Ovary (tissue), 7 donors: ENCODE measurements at regions not wholly inside any gene's neighbourhood (a gene's known extent, or its start where the extent isn't known, plus 50 kb on each side); places are given as distances from the start of the nearest gene placed in this dataset.

Source experiments
- DNase-seq, 5 donors: peaks; one replicate each; pipeline ENCODE4 v3.0.0-alpha.2; 2019 to 2020
- H3K27ac ChIP-seq, 2 donors: fragments of 200-600 bp; one replicate each; pipeline versions ENCODE4 v1.5.1 to v1.8.0; 2019 to 2022
- H3K27me3 ChIP-seq: fragments of 200-600 bp; one replicate; pipeline ENCODE4 v1.8.0; 2022
- H3K36me3 ChIP-seq: fragments of 200-600 bp; sonication (generic); one replicate; pipeline ENCODE4 v1.5.1; 2019
- H3K4me1 ChIP-seq: one replicate; pipeline ENCODE4 v1.8.1; 2013; ENCODE audit warnings: mild to moderate bottlenecking, moderate library complexity; ENCODE audit not compliant: insufficient read depth
- H3K4me3 ChIP-seq: fragments of 200-600 bp; sonication (generic); one replicate; pipeline ENCODE4 v1.5.1; 2017
- H3K9me3 ChIP-seq, 2 donors: fragments of 200-600 bp in 1 of 2; sonication (generic) in 1 of 2; one replicate each; pipeline versions ENCODE4 v1.5.1 to v1.8.1; 2013 to 2019; ENCODE audit warnings: mild to moderate bottlenecking in 1 of 2, moderate library complexity in 1 of 2
- EP300 ChIP-seq: sonication (generic); formaldehyde crosslinking; IDR thresholded peaks from one replicate; pipeline ENCODE4 v1.6.1; 2017; ENCODE audit warnings: antibody characterized with exemption
- POLR2A ChIP-seq: fragments of 450-650 bp; IDR thresholded peaks from one replicate; pipeline ENCODE4 v1.6.1; 2017; ENCODE audit warnings: antibody characterized with exemption, mild to moderate bottlenecking, moderate library complexity
- WGBS, 3 donors: extraction: QIAGEN DNeasy Blood & Tissue Kit in 1 of 3; methylation state at CpG; one replicate each; pipeline versions ENCODE4 v1.1.5 to v1.1.7; 2013 to 2017; 5-methylcytosine and 5-hydroxymethylcytosine counted together
- intact Hi-C, 4 donors: fragments of 100-400 bp; cut with DNase I; formaldehyde crosslinking; loops; one replicate each; pipeline versions ENCODE4 v1.11.0 to v1.15.1; 2022 to 2023
- TF ChIP-seq, protein P1 (sequence below), 3 donors: fragments of 450-650 bp in 2 of 3; fragments of 200-600 bp in 1 of 3; IDR thresholded peaks; one replicate each; pipeline versions ENCODE4 v1.5.1 to v1.8.0; 2016 to 2022; ENCODE audit warnings: antibody characterized with exemption in 3 of 3, mild to moderate bottlenecking in 1 of 3
- donor health status: DM: no; HTN: no; CAD: no; lungs with moderate emphysema.
- donor health status: DM: no; HTN: no; CAD: no.
- donor health status: Bipolar disorder and iron deficiency.
- donor health status: DM: no; HTN: no; CAD: no.
- donor health status: DM: yes; HTN: yes; CAD: no.

DNA sequence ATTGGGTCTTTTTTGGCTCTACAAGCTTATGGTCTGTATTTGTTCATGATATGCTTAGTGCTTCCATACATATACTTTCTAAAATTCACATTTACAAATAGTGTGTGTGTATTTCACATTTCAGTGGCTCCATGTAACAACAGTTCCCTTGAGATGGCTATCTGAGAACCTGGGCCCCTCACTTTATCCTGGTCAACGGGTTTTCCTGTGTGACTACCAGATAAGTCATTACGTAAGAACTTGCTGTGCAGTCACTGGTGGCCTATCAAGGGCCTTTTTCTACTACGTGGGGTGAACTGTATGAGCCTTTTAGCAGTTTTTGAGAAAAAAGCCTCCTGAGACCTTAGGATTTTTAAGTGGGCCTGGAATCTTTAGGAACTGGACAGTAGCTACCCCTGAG lies 454.1 kb downstream of the PCNX1 start:
- H3K27me3 ChIP-seq: no peaks in the 10 kb centered on the region
- no peaks in the 10 kb centered on the region for H3K9me3 ChIP-seq
- no peaks in the 10 kb centered on the region for H3K36me3 ChIP-seq
- 90 to 91% (median 91%) methylated on average over 3 of the region's 3 CpGs for WGBS, 3 donors
- intact Hi-C loops: no loop called here
- TF ChIP-seq, protein P1, sequence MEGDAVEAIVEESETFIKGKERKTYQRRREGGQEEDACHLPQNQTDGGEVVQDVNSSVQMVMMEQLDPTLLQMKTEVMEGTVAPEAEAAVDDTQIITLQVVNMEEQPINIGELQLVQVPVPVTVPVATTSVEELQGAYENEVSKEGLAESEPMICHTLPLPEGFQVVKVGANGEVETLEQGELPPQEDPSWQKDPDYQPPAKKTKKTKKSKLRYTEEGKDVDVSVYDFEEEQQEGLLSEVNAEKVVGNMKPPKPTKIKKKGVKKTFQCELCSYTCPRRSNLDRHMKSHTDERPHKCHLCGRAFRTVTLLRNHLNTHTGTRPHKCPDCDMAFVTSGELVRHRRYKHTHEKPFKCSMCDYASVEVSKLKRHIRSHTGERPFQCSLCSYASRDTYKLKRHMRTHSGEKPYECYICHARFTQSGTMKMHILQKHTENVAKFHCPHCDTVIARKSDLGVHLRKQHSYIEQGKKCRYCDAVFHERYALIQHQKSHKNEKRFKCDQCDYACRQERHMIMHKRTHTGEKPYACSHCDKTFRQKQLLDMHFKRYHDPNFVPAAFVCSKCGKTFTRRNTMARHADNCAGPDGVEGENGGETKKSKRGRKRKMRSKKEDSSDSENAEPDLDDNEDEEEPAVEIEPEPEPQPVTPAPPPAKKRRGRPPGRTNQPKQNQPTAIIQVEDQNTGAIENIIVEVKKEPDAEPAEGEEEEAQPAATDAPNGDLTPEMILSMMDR (IDR thresholded peaks at IDR 0.05): no peak
- TF ChIP-seq EP300 (no peak), POLR2A (no peak)
- H3K4me3 ChIP-seq: no peak overlapping the region
- H3K27ac ChIP-seq: no peak overlapping the region
- peaks cover 12% of the 10 kb centered on the region for H3K4me1 ChIP-seq
- no peak for DNase-seq

DNA sequence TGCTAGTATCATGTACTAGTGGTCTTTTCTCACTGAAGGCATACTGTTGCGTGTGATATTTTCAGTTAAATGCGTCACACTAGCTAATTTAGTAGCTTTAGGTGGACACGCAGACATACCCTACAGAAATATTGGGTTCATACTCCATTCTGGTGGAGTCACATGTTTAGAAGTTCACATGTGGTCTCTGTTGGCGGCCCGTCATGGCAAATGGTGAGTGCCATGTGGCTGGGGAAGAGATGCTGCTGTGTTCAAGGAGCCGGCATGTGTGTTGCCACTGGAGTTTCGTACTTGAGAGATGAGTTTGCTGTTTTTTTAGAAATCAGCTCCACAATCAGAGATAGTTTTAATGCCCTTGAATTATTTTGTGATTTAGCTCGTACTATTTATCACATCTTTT lies 454.6 kb downstream of the PCNX1 start:
- no peak for DNase-seq
- Histone ChIP-seq H3K36me3 (no peaks in the 10 kb centered on the region), H3K27ac (no peak overlapping the region), H3K4me1 (peaks cover 10% of the 10 kb centered on the region), H3K9me3 (no peaks in the 10 kb centered on the region), H3K27me3 (no peaks in the 10 kb centered on the region), H3K4me3 (no peak overlapping the region)
- WGBS, 3 donors: 96 to 98% (median 97%) methylated on average over 8 of the region's 8 CpGs
- TF ChIP-seq POLR2A (no peak), EP300 (no peak)
- TF ChIP-seq, protein P1 (IDR thresholded peaks at IDR 0.05): no peak
- intact Hi-C loops: no loop called here

DNA sequence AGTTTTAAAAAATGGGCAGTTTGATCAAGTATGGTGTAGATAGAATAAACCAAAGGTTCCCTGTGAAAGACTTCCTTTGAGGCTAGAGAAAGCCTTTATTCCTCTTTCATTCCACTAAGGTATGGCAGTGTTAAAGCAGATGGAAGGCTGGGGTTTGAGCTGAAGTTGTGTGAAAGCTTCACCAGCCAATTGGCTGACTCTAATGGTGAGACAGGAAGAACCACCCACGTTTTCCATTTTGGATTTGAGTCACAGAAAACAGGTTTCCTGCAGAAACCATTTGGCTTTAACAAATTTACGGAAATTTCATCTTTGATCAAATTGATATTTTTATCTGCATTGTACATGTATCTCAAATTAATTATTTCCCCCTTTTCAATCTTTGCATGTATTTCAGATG lies 455.0 kb downstream of the PCNX1 start:
- intact Hi-C loops: no loop called here
- Histone ChIP-seq H3K27ac (no peak overlapping the region), H3K4me3 (no peak overlapping the region), H3K27me3 (no peaks in the 10 kb centered on the region), H3K9me3 (no peaks in the 10 kb centered on the region), H3K36me3 (no peaks in the 10 kb centered on the region), H3K4me1 (peaks cover 10% of the 10 kb centered on the region)
- WGBS, 3 donors: 73 to 88% (median 78%) methylated on average over 2 of the region's 2 CpGs
- no peak for DNase-seq
- TF ChIP-seq POLR2A (no peak), EP300 (no peak)
- TF ChIP-seq, protein P1 (IDR thresholded peaks at IDR 0.05): no peak

DNA sequence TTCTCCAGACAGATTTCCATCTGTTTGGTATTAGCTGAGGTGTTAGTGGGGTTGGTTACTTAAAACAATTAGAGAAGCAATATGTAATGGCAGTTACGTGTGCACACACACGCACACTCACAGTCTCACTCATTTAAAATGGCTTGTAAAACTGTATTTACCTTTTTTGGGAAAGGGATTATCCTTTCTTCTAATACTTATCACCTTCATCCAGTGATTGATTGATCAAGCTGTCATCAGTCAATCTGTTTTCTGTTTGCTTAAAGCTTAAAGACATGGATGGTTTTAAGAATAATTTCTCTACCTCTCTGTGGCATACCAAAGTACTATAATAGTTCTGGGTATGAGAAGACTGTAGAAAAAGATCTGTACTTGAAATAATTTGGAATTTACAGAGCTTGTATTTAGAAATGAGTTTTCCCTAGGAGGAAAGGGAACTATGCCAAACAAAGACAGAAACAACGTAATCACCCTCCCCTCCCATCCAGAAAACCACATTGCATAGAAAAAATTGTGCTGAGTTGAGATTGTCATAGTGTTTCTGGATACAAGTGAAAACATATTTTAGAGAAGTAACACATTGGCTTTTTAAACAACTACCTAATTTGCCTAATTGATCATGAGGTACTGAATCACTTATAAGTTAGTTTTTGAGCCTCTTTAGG lies 455.8 kb downstream of the PCNX1 start:
- H3K4me1 ChIP-seq: peaks cover 10% of the 10 kb centered on the region
- H3K4me3 ChIP-seq: no peak overlapping the region
- intact Hi-C loops: no loop called here
- H3K36me3 ChIP-seq: no peaks in the 10 kb centered on the region
- H3K27ac ChIP-seq: peak overlapping the region in 1 of 2 donors; percentile 30
- TF ChIP-seq, protein P1 (IDR thresholded peaks at IDR 0.05): no peak
- TF ChIP-seq POLR2A (no peak), EP300 (no peak)
- DNase-seq: no peak
- no peaks in the 10 kb centered on the region for H3K9me3 ChIP-seq
- no peaks in the 10 kb centered on the region for H3K27me3 ChIP-seq
- WGBS, 3 donors: 57 to 66% (median 64%) methylated on average over 3 of the region's 3 CpGs
